Motor neuron (in vitro differentiated cells): ENCODE measurements at regions not wholly inside any gene's neighbourhood (a gene's known extent, or its start where the extent isn't known, plus 50 kb on each side); places are given as distances from the start of the nearest gene placed in this dataset.

Experiments used
- ATAC-seq, 8 experiments: fragments of 200-7000 bp; cut with Tn5 transposase; replicated peaks in 6 of 8; 2 replicates each; pipeline ENCODE4 v1.8.0; 2021; ENCODE audit warnings: mild to moderate bottlenecking in 8 of 8, moderate library complexity in 8 of 8
- H3K27ac ChIP-seq, 2 donors: fragments of 250-450 bp; sonication (Bioruptor Pico); 2 replicates each; pipeline ENCODE4 v1.9.0; 2021; ENCODE audit warnings: antibody characterized with exemption in 2 of 2, mild to moderate bottlenecking in 2 of 2, moderate library complexity in 1 of 2
- H3K4me1 ChIP-seq, 2 donors: fragments of 250-450 bp; sonication (Bioruptor Pico); replicated peaks in 1 of 2; 2 replicates each; pipeline ENCODE4 v1.6.1; 2021; ENCODE audit warnings: antibody characterized with exemption in 2 of 2, mild to moderate bottlenecking in 2 of 2, moderate library complexity in 1 of 2
- H3K4me3 ChIP-seq, 5 donors: fragments of 250-450 bp; sonication (Bioruptor Pico); 2 replicates each; pipeline ENCODE4 v1.9.0; 2021; ENCODE audit warnings: antibody characterized with exemption in 5 of 5, mild to moderate bottlenecking in 5 of 5, moderate library complexity in 4 of 5
- WGBS, 10 experiments: fragments of 450-650 bp; shearing (Covaris generic); methylation state at CpG; one replicate each; pipeline ENCODE4 v1.0.0; 2022; 5-methylcytosine and 5-hydroxymethylcytosine counted together
- in situ Hi-C, 9 experiments: fragments of 400-800 bp; cut with MboI; loops; one replicate each; pipeline ENCODE4 v1.15.0; 2021; ENCODE audit warnings: low sequenced_read_pairs in 9 of 9, low pct_unique_long_range_greater_than_20kb in 2 of 9; ENCODE audit not compliant: unreplicated experiment in 9 of 9

GRCh38 chr2:150154308-150154797 is 333.1 kb downstream of the RND3 start:
- in situ Hi-C loops: no loop called here
- Histone ChIP-seq H3K4me1 (peaks cover 0 to 18% of the 10 kb centered on the region in 2 donors), H3K27ac (no peak overlapping the region), H3K4me3 (no peak overlapping the region)
- 57 to 100% (median 80%) methylated on average over 1 to 2 of the region's 2 CpGs; no CpG with 5 or more reads in 1 of the 10 experiments for WGBS, 10 experiments
- no peak for ATAC-seq

GRCh38 chr2:150153646-150154307 is 333.7 kb downstream of the RND3 start:
- no peak overlapping the region for H3K4me3 ChIP-seq
- in situ Hi-C loops: no loop called here
- H3K4me1 ChIP-seq: peaks cover 0 to 18% of the 10 kb centered on the region in 2 donors
- 60 to 100% (median 100%) methylated on average over 1 to 2 of the region's 2 CpGs; no CpG with 5 or more reads in 4 of the 10 experiments for WGBS, 10 experiments
- ATAC-seq: no peak
- H3K27ac ChIP-seq: no peak overlapping the region

- in situ Hi-C loops: no loop called here
- Histone ChIP-seq H3K4me1 (peaks cover 0 to 10% of the 10 kb centered on the region in 2 donors), H3K4me3 (no peak overlapping the region), H3K27ac (no peak overlapping the region)
- ATAC-seq: no peak
- WGBS, 10 experiments: 73 to 100% (median 93%) methylated on average over 1 to 2 of the region's 2 CpGs; no CpG with 5 or more reads in 1 of the 10 experiments
These were observed 335.2 kb downstream of the RND3 start for GRCh38 chr2:150152230-150152629.

- no peak for ATAC-seq
- 0 to 46% (median 32%) methylated on average over 1 to 2 of the region's 2 CpGs for whole genome bisulfite sequencing, 10 experiments
- Histone ChIP-seq H3K27ac (no peak overlapping the region), H3K4me3 (no peak overlapping the region), H3K4me1 (peaks cover 3 to 6% of the 10 kb centered on the region in 2 donors)
- in situ Hi-C loops: no loop called here
These were observed 337.3 kb downstream of the RND3 start for GRCh38 chr2:150150144-150150543.

GRCh38 chr2:150147889-150148683 is 339.4 kb downstream of the RND3 start:
- in situ Hi-C loops: no loop called here
- WGBS, 10 experiments: 82 to 96% (median 88%) methylated on average over 2 to 6 of the region's 6 CpGs
- H3K4me3 ChIP-seq: no peak overlapping the region

GRCh38 chr2:150146879-150147278 is 340.6 kb downstream of the RND3 start:
- Histone ChIP-seq H3K27ac (no peak overlapping the region), H3K4me1 (peaks cover 8 to 11% of the 10 kb centered on the region in 2 donors), H3K4me3 (no peak overlapping the region)
- ATAC-seq: no peak
- 33 to 100% (median 56%) methylated on average over 1 of the region's 1 CpG; no CpG with 5 or more reads in 5 of the 10 experiments for WGBS, 10 experiments
- in situ Hi-C loops: no loop called here

More at GRCh38 chr2:150147889-150148683, 339.4 kb downstream of the RND3 start:
- peaks cover 8 to 11% of the 10 kb centered on the region in 2 donors for H3K4me1 ChIP-seq
- peak in 1 of 8 experiments; percentile 36 for ATAC-seq
- H3K27ac ChIP-seq: no peak overlapping the region

GRCh38 chr2:150145299-150145692 is 342.2 kb downstream of the RND3 start:
- Histone ChIP-seq H3K4me1 (peaks cover 11 to 13% of the 10 kb centered on the region in 2 donors), H3K4me3 (no peak overlapping the region), H3K27ac (no peak overlapping the region)
- in situ Hi-C loops: no loop called here
- WGBS, 10 experiments: 59 to 100% (median 80%) methylated on average over 1 to 4 of the region's 4 CpGs; no CpG with 5 or more reads in 1 of the 10 experiments
- ATAC-seq: peak in 1 of 8 experiments; percentile 10

GRCh38 chr2:150144546-150145298 is 342.7 kb downstream of the RND3 start:
- Histone ChIP-seq H3K4me3 (no peak overlapping the region), H3K4me1 (peaks cover 11 to 15% of the 10 kb centered on the region in 2 donors), H3K27ac (no peak overlapping the region)
- ATAC-seq: peak in 6 of 8 experiments; percentile 27 to 80 (median 59)
- in situ Hi-C loops: no loop called here
- WGBS, 10 experiments: 50 to 86% (median 73%) methylated on average over 1 to 2 of the region's 2 CpGs; no CpG with 5 or more reads in 2 of the 10 experiments

- no peak overlapping the region for H3K27ac ChIP-seq
These were observed 344.4 kb downstream of the RND3 start for GRCh38 chr2:150143087-150143536.

GRCh38 chr2:150142561-150142960 is 344.9 kb downstream of the RND3 start:
- no peak overlapping the region for H3K4me3 ChIP-seq
- peaks cover 11 to 15% of the 10 kb centered on the region in 2 donors for H3K4me1 ChIP-seq
- H3K27ac ChIP-seq: no peak overlapping the region
- peak in 1 of 8 experiments; percentile 10 for ATAC-seq
- WGBS, 10 experiments: 83 to 100% (median 100%) methylated on average over 1 of the region's 1 CpG; no CpG with 5 or more reads in 1 of the 10 experiments
- in situ Hi-C loops: no loop called here

More at GRCh38 chr2:150143087-150143536, 344.4 kb downstream of the RND3 start:
- ATAC-seq: peak in 3 of 8 experiments; percentile 50 to 77 (median 66)
- in situ Hi-C loops: no loop called here
- 28 to 100% (median 87%) methylated on average over 1 to 6 of the region's 7 CpGs for WGBS, 10 experiments
- Histone ChIP-seq H3K4me1 (peaks cover 11 to 15% of the 10 kb centered on the region in 2 donors), H3K4me3 (no peak overlapping the region)

GRCh38 chr2:150141226-150142001 is 346.1 kb downstream of the RND3 start:
- in situ Hi-C loops: no loop called here
- Histone ChIP-seq H3K27ac (no peak overlapping the region), H3K4me1 (peaks cover 11 to 15% of the 10 kb centered on the region in 2 donors), H3K4me3 (no peak overlapping the region)
- 2 to 71% (median 48%) methylated on average over 1 to 4 of the region's 4 CpGs for WGBS, 10 experiments
- peak in 3 of 8 experiments; percentile 16 to 81 (median 27) for ATAC-seq

- peaks cover 11 to 15% of the 10 kb centered on the region in 2 donors for H3K4me1 ChIP-seq
- in situ Hi-C loops: no loop called here
- no peak overlapping the region for H3K4me3 ChIP-seq
- ATAC-seq: no peak
- WGBS, 10 experiments: 18 to 86% (median 62%) methylated on average over 1 of the region's 1 CpG
- no peak overlapping the region for H3K27ac ChIP-seq
These were observed 346.7 kb downstream of the RND3 start for GRCh38 chr2:150140777-150141176.
